HepG2 (cell line): ENCODE measurements at regions not wholly inside any gene's neighbourhood (a gene's known extent, or its start where the extent isn't known, plus 50 kb on each side); places are given as distances from the start of the nearest gene placed in this dataset.

Experiments used
- ATAC-seq: fragments of 200-7000 bp; cut with Tn5 transposase; 3 replicates; pipeline ENCODE4 v1.9.1; 2020; ENCODE audit warnings: mild to moderate bottlenecking, moderate library complexity
- BruUV-seq: library from RNA; stranded (reverse); fragments of 400-500 nt; replicated peaks from 2 replicates; lab custom pipeline; 2021; lab: Mats Ljungman, UMichigan
- CTCF ChIA-PET: fragments of 300-600 bp; formaldehyde crosslinking; extraction: SDS; loops from one replicate; lab custom pipeline; 2021; ENCODE audit warnings: low total read pairs, inconsistent platforms, low intra/inter-chr PET ratio; lab: Yijun Ruan, JAX
- POLR2A ChIA-PET: fragments of 350-600 bp; sonication (Branson Sonifier 250); formaldehyde crosslinking; loops from one replicate; lab custom pipeline; 2020; ENCODE audit warnings: antibody characterized with exemption, inconsistent platforms; lab: Yijun Ruan, JAX
- DNase-seq: peaks from one replicate; pipeline ENCODE4 v3.0.0-alpha.2; 2015; ENCODE audit warnings: low spot score
- FAIRE-seq: peaks from 3 replicates; lab custom pipeline; 2011; peaks lifted over from hg19 to GRCh38; lab: Jason Lieb, UNC
- H2AFZ ChIP-seq: one replicate; pipeline ENCODE4 v1.6.1; 2011; ENCODE audit warnings: low read length, inconsistent platforms
- H3K27ac ChIP-seq: fragments of 300-600 bp; 3 replicates; pipeline ENCODE4 v1.8.0; 2011; ENCODE audit warnings: mixed run types, mild to moderate bottlenecking, mixed read lengths, low read length, inconsistent platforms; ENCODE audit not compliant: insufficient read depth; ENCODE audit errors: extremely low read length
- H3K27me3 ChIP-seq, 2 experiments: fragments of 200-600 bp in 1 of 2; 2 replicates in 1 of 2; 3 replicates in 1 of 2; pipeline versions ENCODE4 v1.6.0 to v1.8.0; 2011; ENCODE audit warnings: low read length in 2 of 2, mild to moderate bottlenecking in 2 of 2, moderate library complexity in 2 of 2, inconsistent platforms in 1 of 2; ENCODE audit not compliant: insufficient read depth in 2 of 2, control insufficient read depth in 1 of 2
- H3K36me3 ChIP-seq, 2 experiments: fragments of 200-600 bp in 1 of 2; replicated peaks in 1 of 2; 2 replicates in 1 of 2; 3 replicates in 1 of 2; pipeline versions ENCODE4 v1.5.1 to v1.8.0; 2011; ENCODE audit warnings: low read length in 2 of 2, inconsistent platforms in 1 of 2; ENCODE audit not compliant: insufficient read depth in 2 of 2, control insufficient read depth in 1 of 2
- H3K4me1 ChIP-seq: 2 replicates; pipeline ENCODE4 v1.5.1; 2012; ENCODE audit warnings: low read length, inconsistent platforms; ENCODE audit not compliant: insufficient read depth
- H3K4me2 ChIP-seq: 2 replicates; pipeline ENCODE4 v1.6.0; 2011; ENCODE audit warnings: low read depth, low read length, inconsistent platforms
- H3K4me3 ChIP-seq, 3 experiments: fragments of 200-600 bp in 1 of 3; sonication (generic), shearing (Covaris generic) in 1 of 3; replicated peaks in 1 of 3; 2 replicates each; pipeline ENCODE4 v1.5.1; 2011 to 2016; ENCODE audit warnings: low read length in 3 of 3, inconsistent platforms in 2 of 3, low read depth in 2 of 3, mild to moderate bottlenecking in 2 of 3, control low read depth in 1 of 3, mixed read lengths in 1 of 3; ENCODE audit not compliant: insufficient read depth in 1 of 3
- H3K79me2 ChIP-seq: one replicate; pipeline ENCODE4 v1.6.1; 2011; ENCODE audit warnings: low read length, inconsistent platforms; ENCODE audit not compliant: insufficient read depth
- H3K9ac ChIP-seq: 2 replicates; pipeline ENCODE4 v1.6.0; 2011; ENCODE audit warnings: mild to moderate bottlenecking, low read depth, low read length, inconsistent platforms; ENCODE audit not compliant: insufficient read depth
- H3K9me3 ChIP-seq: 2 replicates; pipeline ENCODE4 v1.5.1; 2012; ENCODE audit warnings: mild to moderate bottlenecking, low read length
- H4K20me1 ChIP-seq: 2 replicates; pipeline ENCODE4 v1.6.0; 2011; ENCODE audit warnings: inconsistent platforms, mild to moderate bottlenecking, low read length, moderate library complexity; ENCODE audit not compliant: insufficient read depth
- ARHGAP35 ChIP-seq: sonication (generic); formaldehyde crosslinking; IDR thresholded peaks from 2 replicates; pipeline ENCODE4 v1.9.0; 2022; ENCODE audit warnings: mild to moderate bottlenecking, inconsistent platforms, moderate library complexity, missing genetic modification reagents, borderline replicate concordance
- CEBPB ChIP-seq: IDR thresholded peaks from 2 replicates; pipeline ENCODE4 v1.6.1; 2011; ENCODE audit warnings: low read depth, low read length, improper control_type of control experiment, borderline replicate concordance
- GLI4 ChIP-seq: sonication (generic); formaldehyde crosslinking; IDR thresholded peaks from 2 replicates; pipeline ENCODE4 v1.5.1; 2020; ENCODE audit warnings: missing genetic modification reagents, mild to moderate bottlenecking, moderate library complexity, borderline replicate concordance
- HNRNPL ChIP-seq: fragments of 200-400 bp; formaldehyde crosslinking; IDR thresholded peaks from 2 replicates; pipeline ENCODE4 v1.6.1; 2017; ENCODE audit warnings: mild to moderate bottlenecking, low read depth, low read length
- IRF2 ChIP-seq: IDR thresholded peaks from 2 replicates; pipeline ENCODE4 v1.6.1; 2018; ENCODE audit warnings: missing genetic modification reagents, missing compliant biosample characterization
- KMT2B ChIP-seq: IDR thresholded peaks from 2 replicates; pipeline ENCODE4 v1.6.1; 2016; ENCODE audit warnings: missing genetic modification reagents, missing compliant biosample characterization
- MTA3 ChIP-seq: sonication (generic); formaldehyde crosslinking; IDR thresholded peaks from 2 replicates; pipeline ENCODE4 v1.4.0; 2020; ENCODE audit warnings: missing genetic modification reagents
- PAF1 ChIP-seq: IDR thresholded peaks from 2 replicates; pipeline ENCODE4 v1.6.1; 2016; ENCODE audit warnings: missing genetic modification reagents, missing compliant biosample characterization
- PAX8 ChIP-seq: sonication (generic); formaldehyde crosslinking; IDR thresholded peaks from 2 replicates; pipeline ENCODE4 v1.8.0; 2022; ENCODE audit warnings: mild to moderate bottlenecking, missing genetic modification reagents, borderline replicate concordance
- SRY ChIP-seq: sonication (generic); formaldehyde crosslinking; IDR thresholded peaks from 2 replicates; pipeline ENCODE4 v1.8.0; 2022; ENCODE audit warnings: mild to moderate bottlenecking, missing genetic modification reagents
- THAP7 ChIP-seq: sonication (generic); formaldehyde crosslinking; IDR thresholded peaks from 2 replicates; pipeline ENCODE4 v1.8.1; 2023; ENCODE audit warnings: mild to moderate bottlenecking, missing genetic modification reagents
- TRIM24 ChIP-seq: sonication (generic); formaldehyde crosslinking; IDR thresholded peaks from 2 replicates; pipeline ENCODE4 v1.8.0; 2022; ENCODE audit warnings: mild to moderate bottlenecking, missing genetic modification reagents
- ZBTB20 ChIP-seq: sonication (generic); formaldehyde crosslinking; IDR thresholded peaks from 2 replicates; pipeline ENCODE4 v1.8.1; 2023; ENCODE audit warnings: missing genetic modification reagents, low read depth, mild to moderate bottlenecking, borderline replicate concordance
- ZIK1 ChIP-seq: sonication (generic); formaldehyde crosslinking; IDR thresholded peaks from 2 replicates; pipeline ENCODE4 v1.5.0; 2020; ENCODE audit warnings: mild to moderate bottlenecking, low read depth, missing genetic modification reagents, borderline replicate concordance
- ZNF510 ChIP-seq: sonication (generic); formaldehyde crosslinking; IDR thresholded peaks from 2 replicates; pipeline ENCODE4 v1.4.0; 2020; ENCODE audit warnings: low read depth, mild to moderate bottlenecking, missing genetic modification reagents
- ZNF704 ChIP-seq: sonication (generic); formaldehyde crosslinking; IDR thresholded peaks from 2 replicates; pipeline ENCODE4 v1.8.1; 2023; ENCODE audit warnings: mild to moderate bottlenecking, inconsistent platforms, moderate library complexity, missing genetic modification reagents, borderline replicate concordance
- WGBS: methylation state at CpG from one replicate; pipeline ENCODE4 v1.1.6; 2017; ENCODE audit warnings: low lambda C conversion rate; 5-methylcytosine and 5-hydroxymethylcytosine counted together
- in situ Hi-C: cut with HindIII; loops from 2 replicates; pipeline ENCODE4 v1.10.0; 2017; ENCODE audit warnings: low pct_unique_long_range_greater_than_20kb; ENCODE audit not compliant: extremely low pct_ligation_motif_present
- intact Hi-C: fragments of 100-400 bp; cut with micrococcal nuclease; formaldehyde crosslinking; loops from one replicate; pipeline ENCODE4 v1.10.0; 2022; ENCODE audit not compliant: unreplicated experiment

GRCh38 chr4:114401483-114401882 is 197.1 kb upstream of the UGT8 start:
- no TSS peak for BruUV-seq
- no peak overlapping the region for H3K4me2 ChIP-seq
- FAIRE-seq: no peak
- no peak overlapping the region for H3K4me3 ChIP-seq
- no peaks in the 10 kb centered on the region for H3K9me3 ChIP-seq
- H3K4me1 ChIP-seq: no peaks in the 10 kb centered on the region
- H3K27me3 ChIP-seq: no peaks in the 10 kb centered on the region
- no peaks in the 10 kb centered on the region for H3K79me2 ChIP-seq
- no peak for ATAC-seq
- H4K20me1 ChIP-seq: no peaks in the 10 kb centered on the region
- H2AFZ ChIP-seq: no peak overlapping the region
- H3K9ac ChIP-seq: no peak overlapping the region
- ChIA-PET POLR2A (no interaction called here), CTCF (no interaction called here)
- TF ChIP-seq IRF2 (CRISPR knock-in tag): no peak
- TF ChIP-seq TRIM24 (CRISPR knock-in tag): no peak
- TF ChIP-seq PAF1 (CRISPR knock-in tag): no peak
- TF ChIP-seq ZNF704: no peak
- TF ChIP-seq SRY (CRISPR knock-in tag): no peak
- no peak for TF ChIP-seq ZNF510 (CRISPR knock-in tag)
- TF ChIP-seq CEBPB: no peak
- TF ChIP-seq ARHGAP35 (CRISPR knock-in tag): no peak
- no peak for TF ChIP-seq ZIK1 (CRISPR knock-in tag)
- TF ChIP-seq PAX8 (CRISPR knock-in tag): no peak
- TF ChIP-seq MTA3 (CRISPR knock-in tag): no peak
- TF ChIP-seq HNRNPL: no peak
- TF ChIP-seq ZBTB20 (CRISPR knock-in tag): no peak
- no peak for TF ChIP-seq KMT2B (CRISPR knock-in tag)
- no peak for TF ChIP-seq GLI4 (CRISPR knock-in tag)
- no peak for TF ChIP-seq THAP7
- intact Hi-C loops: no loop called here
- 0% methylated on average over 2 of the region's 2 CpGs for WGBS
- no peak overlapping the region for H3K27ac ChIP-seq
- in situ Hi-C loops: no loop called here
- no peak for DNase-seq
- H3K36me3 ChIP-seq: no peaks in the 10 kb centered on the region
